GM18498 (cell line): ENCODE measurements at regions not wholly inside any gene's neighbourhood (a gene's known extent, or its start where the extent isn't known, plus 50 kb on each side); places are given as distances from the start of the nearest gene placed in this dataset.

Experiments used
- ATAC-seq: cut with Tn5 transposase; IDR thresholded peaks from one replicate; pipeline ENCODE4 v1.9.1; 2021; ENCODE audit warnings: mild to moderate bottlenecking, moderate library complexity; ENCODE audit not compliant: unreplicated experiment

GRCh38 chr11:90930252-90930651, 707.4 kb upstream of the CHORDC1 start:
- ATAC-seq: no peak

- no peak for ATAC-seq
These were observed 696.5 kb upstream of the CHORDC1 start for GRCh38 chr11:90919332-90919731.

- no peak for ATAC-seq
These were observed 693.9 kb upstream of the CHORDC1 start for GRCh38 chr11:90916706-90917105.

DNA sequence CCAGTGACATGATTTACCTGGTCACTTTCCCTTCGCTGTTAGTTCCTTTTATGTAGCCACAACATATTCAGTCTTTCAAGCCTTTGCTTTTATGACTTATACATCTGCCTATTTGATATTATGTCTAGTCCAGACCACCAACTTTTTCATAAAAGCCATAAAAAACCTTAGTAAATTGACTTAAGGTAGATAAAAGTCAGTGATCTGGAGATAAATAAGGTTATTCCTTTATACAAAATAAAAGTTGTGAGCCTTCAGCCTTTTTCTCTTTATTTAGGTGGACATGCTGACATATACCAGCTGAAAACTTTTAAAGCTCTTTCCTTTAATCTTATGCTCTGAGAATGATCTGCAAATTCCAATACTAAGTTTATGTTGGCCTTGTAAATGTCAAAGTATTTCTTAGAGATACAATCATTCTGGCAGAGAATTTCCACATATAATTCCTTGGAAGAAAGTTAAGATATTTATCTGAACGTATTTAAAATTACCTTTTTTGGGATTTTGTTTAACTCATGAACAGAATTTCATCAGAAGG, 690.4 kb upstream of the CHORDC1 start:
- no peak for ATAC-seq

- ATAC-seq: no peak
These were observed 689.8 kb upstream of the CHORDC1 start for GRCh38 chr11:90912631-90913030.

DNA sequence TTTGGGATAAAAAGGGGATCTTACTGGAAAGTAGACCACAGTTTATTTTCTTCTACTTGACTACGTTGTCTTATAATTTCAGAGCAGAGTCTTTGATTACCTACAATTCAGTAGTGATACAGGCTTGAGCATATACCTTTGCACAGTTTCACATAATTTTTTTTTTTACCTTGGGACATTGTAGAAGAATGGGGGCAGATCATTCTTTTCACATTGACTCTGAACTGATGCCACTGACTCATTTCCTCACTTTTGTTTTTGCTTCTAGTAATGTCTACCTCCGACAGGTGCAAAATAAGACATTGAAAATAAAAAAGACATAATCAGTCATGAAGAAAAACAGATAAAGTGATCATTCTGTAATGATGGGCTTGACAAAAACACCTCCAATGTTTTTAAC, 688.3 kb upstream of the CHORDC1 start:
- ATAC-seq: no peak

DNA sequence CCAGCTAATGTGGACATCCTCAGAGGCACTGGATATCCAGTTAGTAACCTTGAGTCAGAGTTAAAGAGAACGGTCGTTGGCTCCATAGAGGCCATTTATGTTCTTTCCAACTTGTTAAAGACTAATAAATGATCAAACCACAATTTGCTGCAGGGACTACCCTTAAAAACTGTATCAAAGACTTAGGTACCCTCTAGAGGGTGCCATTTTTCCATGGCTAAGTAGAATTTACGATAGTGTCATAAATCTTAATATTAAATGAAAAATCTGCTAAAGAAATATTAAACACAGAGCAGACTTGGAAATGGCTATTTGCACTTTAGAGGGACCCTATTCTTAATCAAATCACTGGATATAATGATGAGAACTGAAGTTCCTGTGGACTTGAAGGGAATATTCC, 685.2 kb upstream of the CHORDC1 start:
- ATAC-seq: no peak

GRCh38 chr11:90895850-90896249, 673.0 kb upstream of the CHORDC1 start:
- ATAC-seq: no peak

DNA sequence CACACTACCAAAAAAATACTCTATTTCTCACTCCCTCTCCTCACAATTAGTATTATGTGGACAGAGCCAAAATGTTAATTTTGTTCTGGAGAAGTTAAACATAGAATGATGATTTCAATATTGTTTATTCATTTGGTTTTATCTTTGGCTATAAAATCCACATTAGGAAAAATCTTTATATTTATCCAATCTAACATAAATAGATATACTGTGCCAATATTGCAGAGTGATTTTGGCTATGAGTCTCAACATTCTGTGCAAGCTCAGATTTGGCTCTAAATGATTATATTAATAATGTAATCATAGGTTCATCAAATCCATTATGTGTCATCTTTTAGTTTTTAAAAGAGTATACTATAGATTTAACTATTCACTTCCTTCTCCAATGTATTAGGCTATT, 667.5 kb upstream of the CHORDC1 start:
- no peak for ATAC-seq

DNA sequence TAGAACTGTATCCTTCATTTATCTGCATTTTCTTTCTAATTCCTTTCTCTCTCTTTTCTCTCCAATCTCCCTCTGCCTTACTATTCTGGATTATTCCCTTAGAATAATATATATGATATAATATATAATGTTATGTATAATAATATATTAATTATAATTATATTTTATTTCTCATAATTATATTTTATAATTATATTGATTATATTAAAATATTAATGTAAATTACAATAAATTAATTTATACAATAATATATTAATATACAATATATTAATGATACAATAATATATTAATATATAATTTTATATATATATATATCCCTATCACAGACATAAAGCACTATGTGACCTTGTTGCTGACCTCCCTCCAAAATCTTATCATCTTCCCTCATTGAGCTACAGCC, 661.3 kb upstream of the CHORDC1 start:
- ATAC-seq: no peak

- ATAC-seq: no peak
These were observed 652.1 kb upstream of the CHORDC1 start for GRCh38 chr11:90874986-90875385.

DNA sequence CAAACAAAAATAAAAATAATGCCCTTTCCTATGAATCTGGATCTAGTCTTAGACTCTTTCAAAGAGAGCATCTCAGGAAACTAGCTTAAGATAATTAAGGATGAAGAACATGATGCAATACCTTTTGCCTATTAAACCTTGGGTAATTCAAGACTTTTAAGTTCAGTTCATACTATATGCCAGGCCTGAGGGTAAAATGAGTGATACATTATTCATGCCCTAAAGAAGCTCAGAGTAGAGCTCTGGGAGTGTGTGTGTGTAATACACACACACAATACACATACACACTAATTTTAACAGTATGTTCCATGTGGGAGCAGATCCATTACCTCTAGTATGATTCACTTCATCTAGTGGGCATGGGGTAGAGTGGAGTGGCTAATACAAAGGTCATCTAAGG, 651.4 kb upstream of the CHORDC1 start:
- ATAC-seq: no peak

DNA sequence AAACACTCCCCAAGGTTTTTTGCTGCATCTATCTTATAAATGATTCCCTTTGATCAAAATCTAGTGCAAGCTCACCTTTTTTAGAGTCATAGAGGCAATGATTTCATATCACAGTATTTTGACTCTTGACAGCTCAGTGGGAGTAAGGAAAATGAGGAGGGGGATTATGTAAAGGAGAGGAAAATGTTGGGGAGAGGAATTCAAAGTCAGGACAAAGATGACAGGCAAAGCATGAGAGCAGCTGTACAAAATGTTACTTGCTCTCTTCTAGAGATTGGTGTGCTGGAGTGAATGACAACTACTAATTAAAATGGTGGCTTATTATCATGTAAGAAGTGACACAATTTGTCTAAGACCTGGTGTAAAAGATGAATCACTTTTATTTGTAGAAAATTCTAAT, 644.6 kb upstream of the CHORDC1 start:
- no peak for ATAC-seq

DNA sequence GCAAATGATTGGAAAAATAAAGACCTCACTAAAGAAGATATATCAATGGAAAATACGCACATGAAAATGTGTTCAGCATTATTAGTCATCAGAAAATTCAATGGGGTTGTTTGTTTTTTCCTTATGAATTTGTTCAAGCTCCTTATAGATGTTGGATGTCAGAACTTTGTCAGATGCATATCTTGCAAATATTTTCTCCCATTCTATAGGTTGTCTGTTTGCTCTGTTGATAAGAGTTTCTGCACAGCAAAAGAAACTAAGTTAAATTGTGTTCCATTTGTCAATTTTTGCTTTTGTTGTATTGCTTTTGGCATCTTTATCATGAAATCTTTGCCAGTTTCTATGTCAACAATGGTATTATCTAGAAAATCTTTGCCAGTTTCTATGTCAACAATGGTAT, 633.9 kb upstream of the CHORDC1 start:
- no peak for ATAC-seq

DNA sequence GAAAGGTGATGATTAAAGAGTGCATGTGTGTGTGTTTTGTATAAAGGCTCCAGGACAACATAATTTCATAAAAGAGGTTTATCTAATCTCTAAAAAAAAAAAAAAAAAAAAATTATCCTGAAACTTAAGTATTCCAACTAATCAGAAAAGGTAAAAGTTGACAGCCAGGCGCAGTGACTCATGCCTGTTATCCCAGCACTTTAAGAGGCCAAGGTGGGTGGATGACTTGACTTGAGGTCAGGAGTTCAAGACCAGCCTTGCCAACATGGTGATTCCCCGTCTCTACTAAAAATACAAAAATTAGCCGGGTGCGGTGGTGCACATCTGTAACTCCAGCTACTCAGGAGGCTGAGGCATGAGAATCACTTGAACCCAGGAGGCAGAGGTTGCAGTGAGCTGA, 632.7 kb upstream of the CHORDC1 start:
- ATAC-seq: no peak

DNA sequence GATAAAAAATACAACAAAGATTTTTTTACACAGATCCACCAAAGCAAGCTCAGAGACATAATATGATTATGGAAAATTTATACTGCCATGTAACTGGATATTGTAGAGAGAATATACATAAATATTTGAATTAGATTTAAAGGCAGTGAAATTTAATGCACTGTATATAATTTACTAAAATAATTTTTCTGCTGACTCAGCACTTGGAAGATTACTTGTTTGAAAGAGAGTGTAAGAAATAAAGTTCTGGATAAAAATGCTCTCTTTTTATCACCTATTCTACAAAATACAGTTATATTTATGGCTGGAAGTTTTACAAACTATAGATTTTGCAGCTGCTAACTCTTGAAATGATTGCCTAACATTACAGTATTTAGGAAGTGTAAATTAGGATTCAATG, 628.3 kb upstream of the CHORDC1 start:
- ATAC-seq: no peak

DNA sequence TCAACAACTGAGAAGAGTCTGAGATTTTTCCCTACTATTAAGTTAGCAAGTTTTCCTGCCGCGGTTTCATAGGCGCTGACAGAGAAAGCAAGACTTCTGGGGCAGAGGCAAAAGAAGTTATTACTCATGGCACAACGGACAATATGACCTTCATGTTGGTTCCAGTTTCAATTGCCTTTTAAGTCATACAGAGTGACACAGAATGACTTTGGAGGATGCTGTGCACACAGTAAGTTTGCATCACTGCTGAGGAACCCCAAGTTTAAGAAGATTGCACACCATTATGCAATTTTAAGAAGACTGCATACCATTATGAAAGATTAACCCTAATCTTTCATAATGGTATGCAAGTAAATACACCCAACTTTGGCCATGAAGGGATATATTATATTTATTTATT, 626.5 kb upstream of the CHORDC1 start:
- no peak for ATAC-seq

DNA sequence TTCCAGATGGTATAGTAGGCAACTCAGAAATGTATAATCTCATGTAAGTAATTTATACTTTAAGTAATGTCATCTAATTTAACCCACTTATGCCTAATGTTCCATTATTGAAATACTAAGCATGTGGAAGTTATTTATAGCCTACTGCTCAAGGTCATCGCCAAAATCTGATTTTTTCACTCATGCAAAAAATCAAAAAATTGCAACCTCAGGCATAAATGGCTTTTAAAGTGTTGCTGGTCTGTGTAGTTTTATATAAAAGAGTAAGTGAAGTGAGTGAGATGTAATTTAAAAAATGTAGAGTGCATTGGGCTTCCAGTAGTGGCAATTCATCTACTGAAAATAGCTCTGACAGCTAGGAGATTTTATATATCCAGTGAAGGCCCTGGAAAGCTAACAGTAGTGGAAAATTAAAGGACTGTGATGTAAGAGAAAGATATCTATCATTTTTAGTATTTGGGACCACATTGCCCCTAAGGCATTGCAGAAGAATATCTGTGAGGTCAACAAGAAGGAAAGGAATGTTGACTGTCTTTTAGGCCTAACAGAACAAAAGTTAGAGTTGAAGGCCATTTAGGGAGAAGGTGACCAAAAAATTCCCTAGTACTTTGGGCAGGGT, 624.5 kb upstream of the CHORDC1 start:
- no peak for ATAC-seq

GRCh38 chr11:90846628-90847027, 623.8 kb upstream of the CHORDC1 start:
- ATAC-seq: no peak

DNA sequence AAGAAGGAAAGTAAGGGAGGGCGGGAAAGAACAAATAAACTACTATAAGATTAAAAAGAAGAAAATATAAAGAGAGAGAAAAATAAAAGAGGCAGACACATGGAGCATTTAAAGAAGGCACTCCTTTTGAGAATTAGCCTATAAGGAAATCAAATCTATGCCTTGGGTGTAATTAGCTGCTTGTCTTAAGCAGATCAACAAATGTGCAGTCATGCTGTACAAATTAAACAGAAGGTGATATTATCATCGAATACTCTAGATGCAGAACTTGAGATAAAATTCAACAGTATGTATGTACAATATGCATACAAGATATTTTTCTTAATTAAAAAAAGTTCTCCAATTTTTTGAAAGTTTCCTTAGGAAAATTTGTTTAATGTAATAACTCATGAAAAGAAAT, 623.0 kb upstream of the CHORDC1 start:
- no peak for ATAC-seq

DNA sequence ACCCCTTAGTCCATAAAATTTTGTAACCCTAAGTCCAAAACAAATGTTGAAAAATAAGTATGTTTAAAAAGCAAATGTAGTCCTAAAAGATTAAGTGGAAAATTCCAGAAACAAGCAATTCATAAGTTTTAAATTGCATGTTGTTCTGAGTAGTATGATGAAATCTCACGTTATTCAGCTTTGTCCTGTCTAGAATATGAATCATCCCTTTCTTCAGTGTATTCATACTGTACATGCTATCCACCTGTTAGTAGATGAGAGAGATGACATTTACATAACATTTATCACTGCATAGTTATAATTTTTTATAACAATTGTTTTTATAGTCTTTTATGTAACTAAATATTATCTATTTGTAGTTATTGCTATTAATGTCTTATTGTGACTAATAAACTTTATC, 622.3 kb upstream of the CHORDC1 start:
- no peak for ATAC-seq

GRCh38 chr11:90844041-90844440, 621.2 kb upstream of the CHORDC1 start:
- no peak for ATAC-seq

- no peak for ATAC-seq
These were observed 619.8 kb upstream of the CHORDC1 start for GRCh38 chr11:90842681-90843080.
